ENCODE measurements at regions not wholly inside any gene's neighbourhood (a gene's known extent, or its start where the extent isn't known, plus 50 kb on each side); places are given as distances from the start of the nearest gene placed in this dataset.
"Not testable (repeated sequence)": the region's sequence is repeated elsewhere in the genome, so short reads cannot be mapped to it uniquely, and the experiment has no call there.

DNA sequence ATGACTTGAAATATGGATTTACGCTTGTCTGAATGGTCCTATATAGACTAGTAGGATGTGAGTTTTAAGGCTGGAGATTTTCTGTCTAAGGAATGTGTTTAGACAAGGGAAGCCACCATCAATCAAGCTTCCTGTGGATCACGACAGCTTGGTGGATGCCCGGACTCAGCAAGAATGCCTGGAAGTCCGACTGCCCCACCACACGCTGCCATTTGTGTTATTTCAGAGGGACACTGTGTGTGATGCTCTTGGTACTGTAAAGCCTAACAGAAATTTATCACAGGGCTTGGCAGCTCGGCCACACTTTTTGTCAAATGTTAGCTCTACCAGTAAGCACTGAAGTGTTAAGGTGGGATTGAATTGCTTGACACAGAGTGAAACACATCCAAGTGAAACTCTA is 127.1 kb upstream of the CDH7 start:
- 70% methylated on average over 6 of the region's 6 CpGs for WGBS
- H3K27me3 ChIP-seq (ENCODE audit: control insufficient read depth in 2 of 2, insufficient read depth in 1 of 2, low read length in 1 of 2): no peaks in the 10 kb centered on the region
- H3K36me3 ChIP-seq (ENCODE audit: control insufficient read depth in 2 of 2, insufficient read depth in 2 of 2, low read length in 1 of 2): no peaks in the 10 kb centered on the region
- H3K4me3 ChIP-seq (ENCODE audit: low read length in 2 of 2): no peak overlapping the region
- no peaks in the 10 kb centered on the region for H3K4me1 ChIP-seq (ENCODE audit: control insufficient read depth in 2 of 2, insufficient read depth in 2 of 2, low read length in 2 of 2)
- no peak overlapping the region for H3K27ac ChIP-seq (ENCODE audit: low read depth in 1 of 2, low read length in 1 of 2)
- no peaks in the 10 kb centered on the region for H3K9me3 ChIP-seq (ENCODE audit: control insufficient read depth in 2 of 2, insufficient read depth in 1 of 2, low read length in 1 of 2)
- no peak for DNase-seq (ENCODE audit: low read depth in 6 of 9, low spot score in 9 of 9)

DNA sequence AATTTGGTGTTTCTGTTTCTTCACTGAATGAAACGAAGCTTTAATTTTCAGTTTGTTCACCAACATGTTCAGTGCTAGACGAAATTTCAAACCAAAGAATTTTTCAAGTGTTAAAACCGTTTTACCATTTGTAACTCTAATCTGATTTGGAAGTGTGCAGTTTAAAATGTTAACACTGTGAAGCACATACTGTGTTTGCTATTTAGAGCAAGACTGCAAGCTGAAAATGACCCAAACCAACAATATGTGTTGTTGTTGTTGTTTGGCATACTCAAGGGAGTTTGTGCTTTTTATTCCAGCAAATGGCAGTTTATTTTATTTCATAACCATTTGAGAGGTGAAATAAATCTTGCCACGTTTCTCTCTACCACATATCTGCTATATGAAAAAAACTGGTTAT is 128.4 kb upstream of the CDH7 start:
- Histone ChIP-seq H3K9me3 (ENCODE audit: control insufficient read depth in 2 of 2, insufficient read depth in 1 of 2, low read length in 1 of 2) (no peaks in the 10 kb centered on the region), H3K4me3 (ENCODE audit: low read length in 2 of 2) (no peak overlapping the region), H3K27me3 (ENCODE audit: control insufficient read depth in 2 of 2, insufficient read depth in 1 of 2, low read length in 1 of 2) (no peaks in the 10 kb centered on the region), H3K27ac (ENCODE audit: low read depth in 1 of 2, low read length in 1 of 2) (no peak overlapping the region), H3K36me3 (ENCODE audit: control insufficient read depth in 2 of 2, insufficient read depth in 2 of 2, low read length in 1 of 2) (no peaks in the 10 kb centered on the region), H3K4me1 (ENCODE audit: control insufficient read depth in 2 of 2, insufficient read depth in 2 of 2, low read length in 2 of 2) (no peaks in the 10 kb centered on the region)
- WGBS: 83% methylated on average over 4 of the region's 4 CpGs
- no peak for DNase-seq (ENCODE audit: low read depth in 6 of 9, low spot score in 9 of 9)

DNA sequence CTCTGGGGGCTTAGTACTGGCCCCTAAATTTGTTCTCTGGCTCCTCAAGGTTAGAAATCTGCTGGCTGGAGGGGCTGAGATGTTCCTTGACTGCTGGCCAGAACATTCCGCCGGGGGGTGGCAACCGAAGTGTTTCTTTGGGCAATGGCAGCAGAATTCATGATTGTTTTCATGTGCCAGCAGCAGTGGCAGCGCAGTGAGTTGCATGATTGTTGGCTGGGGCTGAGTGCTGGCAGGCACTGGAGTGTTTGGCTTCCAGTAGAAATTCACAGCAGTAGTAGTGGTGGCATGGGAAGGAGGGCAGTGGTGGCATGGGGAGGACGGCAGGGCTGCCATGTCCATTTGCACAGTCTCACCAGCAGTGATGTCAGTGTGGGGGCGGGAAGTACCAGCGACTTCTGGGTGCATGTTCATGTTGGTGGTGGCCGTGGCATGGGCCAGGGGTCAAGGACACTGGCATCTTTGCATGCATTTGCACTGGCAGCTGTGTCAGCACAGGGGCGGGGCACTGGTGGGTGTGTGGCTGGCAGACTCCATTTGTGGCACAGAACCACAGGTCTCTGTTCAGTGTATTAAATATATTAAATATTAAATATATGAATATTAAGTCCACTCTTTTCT is 130.6 kb upstream of the CDH7 start:
- Histone ChIP-seq H3K9me3 (ENCODE audit: control insufficient read depth in 2 of 2, insufficient read depth in 1 of 2, low read length in 1 of 2) (no peaks in the 10 kb centered on the region), H3K27ac (ENCODE audit: low read depth in 1 of 2, low read length in 1 of 2) (no peak overlapping the region), H3K36me3 (ENCODE audit: control insufficient read depth in 2 of 2, insufficient read depth in 2 of 2, low read length in 1 of 2) (no peaks in the 10 kb centered on the region), H3K27me3 (ENCODE audit: control insufficient read depth in 2 of 2, insufficient read depth in 1 of 2, low read length in 1 of 2) (no peaks in the 10 kb centered on the region), H3K4me1 (ENCODE audit: control insufficient read depth in 2 of 2, insufficient read depth in 2 of 2, low read length in 2 of 2) (no peaks in the 10 kb centered on the region), H3K4me3 (ENCODE audit: low read length in 2 of 2) (no peak overlapping the region)
- WGBS: 94% methylated on average over 9 of the region's 9 CpGs
- no peak for DNase-seq (ENCODE audit: low read depth in 6 of 9, low spot score in 9 of 9)

DNA sequence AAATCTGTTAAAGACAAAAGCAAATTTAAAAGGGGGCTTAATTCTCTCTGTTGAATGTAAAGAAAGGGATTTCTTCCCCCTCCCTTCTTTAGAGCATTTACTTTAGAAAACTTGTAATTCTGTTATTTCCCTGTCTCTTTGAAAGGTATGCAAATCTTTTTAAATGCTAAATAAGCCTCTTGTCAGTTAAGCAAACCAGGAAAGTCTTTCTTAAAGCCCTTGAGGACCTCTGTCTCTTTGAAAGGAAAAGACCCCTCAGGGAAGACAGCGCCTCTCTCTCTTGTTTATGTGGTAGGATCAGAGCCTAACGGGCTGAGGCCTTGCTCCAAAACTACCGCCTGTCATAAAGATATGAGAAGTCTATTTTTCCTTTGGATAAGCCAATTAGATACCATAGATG is 139.9 kb upstream of the CDH7 start:
- Histone ChIP-seq H3K36me3 (ENCODE audit: control insufficient read depth in 2 of 2, insufficient read depth in 2 of 2, low read length in 1 of 2) (no peaks in the 10 kb centered on the region), H3K27me3 (ENCODE audit: control insufficient read depth in 2 of 2, insufficient read depth in 1 of 2, low read length in 1 of 2) (no peaks in the 10 kb centered on the region), H3K9me3 (ENCODE audit: control insufficient read depth in 2 of 2, insufficient read depth in 1 of 2, low read length in 1 of 2) (no peaks in the 10 kb centered on the region), H3K27ac (ENCODE audit: low read depth in 1 of 2, low read length in 1 of 2) (no peak overlapping the region), H3K4me1 (ENCODE audit: control insufficient read depth in 2 of 2, insufficient read depth in 2 of 2, low read length in 2 of 2) (no peaks in the 10 kb centered on the region), H3K4me3 (ENCODE audit: low read length in 2 of 2) (no peak overlapping the region)
- no peak for DNase-seq (ENCODE audit: low read depth in 6 of 9, low spot score in 9 of 9)
- WGBS: 87% methylated on average over 3 of the region's 3 CpGs

DNA sequence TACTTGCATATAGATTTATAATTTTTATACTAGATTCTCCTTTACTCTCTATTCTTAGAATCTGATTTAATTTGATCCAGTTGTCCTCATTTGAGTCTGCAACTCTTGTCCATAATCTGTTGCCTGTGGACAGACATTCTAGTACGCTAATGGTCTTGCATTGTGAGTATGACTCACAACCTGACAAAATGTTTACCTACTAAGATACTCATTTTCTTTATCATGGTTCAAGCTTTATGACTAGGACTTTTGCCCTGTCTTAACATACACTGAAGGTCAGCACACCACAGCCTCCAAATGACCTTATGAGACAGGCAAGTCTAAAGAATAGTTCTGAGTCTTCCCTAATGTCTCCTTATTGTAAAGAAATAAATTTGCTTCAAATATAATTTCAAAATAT is 142.3 kb upstream of the CDH7 start:
- Histone ChIP-seq H3K27me3 (ENCODE audit: control insufficient read depth in 2 of 2, insufficient read depth in 1 of 2, low read length in 1 of 2) (no peaks in the 10 kb centered on the region), H3K27ac (ENCODE audit: low read depth in 1 of 2, low read length in 1 of 2) (no peak overlapping the region), H3K4me1 (ENCODE audit: control insufficient read depth in 2 of 2, insufficient read depth in 2 of 2, low read length in 2 of 2) (no peaks in the 10 kb centered on the region), H3K9me3 (ENCODE audit: control insufficient read depth in 2 of 2, insufficient read depth in 1 of 2, low read length in 1 of 2) (peaks cover 0 to 3% of the 10 kb centered on the region in 2 donors), H3K4me3 (ENCODE audit: low read length in 2 of 2) (no peak overlapping the region), H3K36me3 (ENCODE audit: control insufficient read depth in 2 of 2, insufficient read depth in 2 of 2, low read length in 1 of 2) (no peaks in the 10 kb centered on the region)
- 92% methylated on average over 1 of the region's 1 CpG for WGBS
- no peak for DNase-seq (ENCODE audit: low read depth in 6 of 9, low spot score in 9 of 9)

DNA sequence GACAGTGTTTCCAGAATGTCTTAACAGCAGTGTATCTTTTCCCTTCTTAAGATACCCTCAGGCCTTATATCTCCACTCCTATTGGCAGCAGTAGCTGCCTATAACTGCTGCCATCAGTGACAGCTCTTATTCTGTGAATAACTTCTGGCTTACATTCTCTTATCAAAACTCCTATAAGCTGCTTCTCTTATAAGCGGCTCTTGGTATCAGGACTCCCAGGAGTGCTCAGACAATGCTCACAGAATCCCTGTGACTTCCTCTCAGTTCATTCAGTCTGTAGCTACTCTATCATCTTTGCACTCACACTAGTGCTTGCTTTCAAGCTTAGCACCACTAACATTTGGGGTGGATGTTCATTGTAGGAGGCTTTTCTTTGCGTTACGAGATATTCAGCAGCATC is 143.7 kb upstream of the CDH7 start:
- Histone ChIP-seq H3K27ac (ENCODE audit: low read depth in 1 of 2, low read length in 1 of 2) (no peak overlapping the region), H3K4me1 (ENCODE audit: control insufficient read depth in 2 of 2, insufficient read depth in 2 of 2, low read length in 2 of 2) (no peaks in the 10 kb centered on the region), H3K4me3 (ENCODE audit: low read length in 2 of 2) (no peak overlapping the region), H3K9me3 (ENCODE audit: control insufficient read depth in 2 of 2, insufficient read depth in 1 of 2, low read length in 1 of 2) (peaks cover 0 to 3% of the 10 kb centered on the region in 2 donors), H3K27me3 (ENCODE audit: control insufficient read depth in 2 of 2, insufficient read depth in 1 of 2, low read length in 1 of 2) (no peaks in the 10 kb centered on the region), H3K36me3 (ENCODE audit: control insufficient read depth in 2 of 2, insufficient read depth in 2 of 2, low read length in 1 of 2) (no peaks in the 10 kb centered on the region)
- DNase-seq (ENCODE audit: low read depth in 6 of 9, low spot score in 9 of 9): no peak
- WGBS: 96% methylated on average over 3 of the region's 3 CpGs

DNA sequence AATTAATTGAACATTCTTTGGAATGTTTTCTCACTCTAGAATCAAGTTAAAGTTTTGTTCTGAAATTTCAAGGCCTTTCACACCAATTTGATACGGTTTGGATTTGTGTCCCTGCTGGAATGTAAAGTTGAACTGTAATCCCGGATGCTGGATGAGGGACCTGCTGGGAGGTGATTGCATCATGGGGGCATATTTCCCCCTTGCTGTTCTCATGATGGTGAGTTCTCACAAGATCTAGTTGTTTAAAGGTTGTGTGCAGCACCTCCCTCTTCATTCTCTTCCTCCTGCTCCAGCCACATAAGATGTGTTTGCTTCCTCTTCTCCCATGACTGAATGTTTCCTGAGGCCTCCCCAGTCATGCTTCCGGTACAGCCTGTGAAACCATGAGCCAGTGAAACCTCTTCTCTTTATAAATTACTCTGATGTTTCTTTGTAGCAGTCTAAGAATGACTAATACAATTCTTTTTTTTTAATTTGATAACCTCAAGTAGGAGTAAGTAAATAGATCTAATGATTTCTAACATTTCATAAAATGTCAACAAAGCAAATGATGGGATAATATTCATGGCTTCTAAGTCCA is 144.2 kb upstream of the CDH7 start:
- H3K27me3 ChIP-seq (ENCODE audit: control insufficient read depth in 2 of 2, insufficient read depth in 1 of 2, low read length in 1 of 2): no peaks in the 10 kb centered on the region
- no peak overlapping the region for H3K4me3 ChIP-seq (ENCODE audit: low read length in 2 of 2)
- DNase-seq (ENCODE audit: low read depth in 6 of 9, low spot score in 9 of 9): no peak
- H3K9me3 ChIP-seq (ENCODE audit: control insufficient read depth in 2 of 2, insufficient read depth in 1 of 2, low read length in 1 of 2): peaks cover 0 to 3% of the 10 kb centered on the region in 2 donors
- WGBS: 80% methylated on average over 3 of the region's 3 CpGs
- no peaks in the 10 kb centered on the region for H3K4me1 ChIP-seq (ENCODE audit: control insufficient read depth in 2 of 2, insufficient read depth in 2 of 2, low read length in 2 of 2)
- no peaks in the 10 kb centered on the region for H3K36me3 ChIP-seq (ENCODE audit: control insufficient read depth in 2 of 2, insufficient read depth in 2 of 2, low read length in 1 of 2)
- H3K27ac ChIP-seq (ENCODE audit: low read depth in 1 of 2, low read length in 1 of 2): no peak overlapping the region

DNA sequence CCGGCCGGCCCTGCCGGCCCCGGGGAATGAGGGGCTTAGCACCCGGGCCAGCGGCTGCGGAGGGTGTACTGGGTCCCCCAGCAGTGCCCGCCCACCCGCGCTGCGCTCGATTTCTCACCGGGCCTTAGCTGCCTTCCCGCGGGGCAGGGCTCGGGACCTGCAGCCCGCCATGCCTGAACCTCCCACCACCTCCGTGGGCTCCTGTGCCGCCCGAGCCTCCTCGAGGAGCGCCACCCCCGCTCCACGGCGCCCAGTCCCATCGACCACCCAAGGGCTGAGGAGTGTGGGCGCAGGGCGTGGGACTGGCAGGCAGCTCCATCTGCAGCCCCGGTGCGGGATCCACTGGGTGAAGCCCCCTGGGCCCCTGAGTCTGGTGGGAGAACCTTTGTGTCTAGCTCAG is 145.5 kb upstream of the CDH7 start:
- H3K4me3 ChIP-seq (ENCODE audit: low read length in 2 of 2); H3K27me3 ChIP-seq (ENCODE audit: control insufficient read depth in 2 of 2, insufficient read depth in 1 of 2, low read length in 1 of 2); H3K36me3 ChIP-seq (ENCODE audit: control insufficient read depth in 2 of 2, insufficient read depth in 2 of 2, low read length in 1 of 2); DNase-seq (ENCODE audit: low read depth in 6 of 9, low spot score in 9 of 9); H3K4me1 ChIP-seq (ENCODE audit: control insufficient read depth in 2 of 2, insufficient read depth in 2 of 2, low read length in 2 of 2); H3K9me3 ChIP-seq (ENCODE audit: control insufficient read depth in 2 of 2, insufficient read depth in 1 of 2, low read length in 1 of 2); H3K27ac ChIP-seq (ENCODE audit: low read depth in 1 of 2, low read length in 1 of 2): not testable (repeated sequence)
- 97% methylated on average over 30 of the region's 30 CpGs for WGBS

DNA sequence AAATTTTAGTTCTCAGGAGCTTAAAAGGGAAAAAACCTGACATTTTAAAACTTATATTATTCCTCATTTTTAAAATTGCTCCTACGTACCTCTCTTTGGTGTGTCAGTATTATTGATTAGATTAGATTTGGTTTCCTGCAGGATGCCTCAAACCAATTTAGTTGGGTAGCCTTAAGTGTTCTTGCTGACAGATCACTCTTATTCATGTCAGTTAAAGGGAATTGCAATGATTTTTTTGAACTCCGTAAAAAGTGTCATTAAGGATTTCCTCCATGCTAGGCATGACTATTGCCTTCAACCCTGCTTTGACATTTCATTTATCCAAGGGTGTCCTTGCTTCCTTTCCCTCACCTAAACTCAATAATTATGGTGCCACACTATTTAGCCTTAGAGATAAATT is 149.0 kb upstream of the CDH7 start:
- Histone ChIP-seq H3K4me3 (ENCODE audit: low read length in 2 of 2) (no peak overlapping the region), H3K9me3 (ENCODE audit: control insufficient read depth in 2 of 2, insufficient read depth in 1 of 2, low read length in 1 of 2) (peaks cover 0 to 3% of the 10 kb centered on the region in 2 donors), H3K36me3 (ENCODE audit: control insufficient read depth in 2 of 2, insufficient read depth in 2 of 2, low read length in 1 of 2) (no peaks in the 10 kb centered on the region), H3K27ac (ENCODE audit: low read depth in 1 of 2, low read length in 1 of 2) (no peak overlapping the region), H3K4me1 (ENCODE audit: control insufficient read depth in 2 of 2, insufficient read depth in 2 of 2, low read length in 2 of 2) (no peaks in the 10 kb centered on the region), H3K27me3 (ENCODE audit: control insufficient read depth in 2 of 2, insufficient read depth in 1 of 2, low read length in 1 of 2) (no peaks in the 10 kb centered on the region)
- no peak for DNase-seq (ENCODE audit: low read depth in 6 of 9, low spot score in 9 of 9)
- 91% methylated on average over 2 of the region's 2 CpGs for WGBS
